Activated T-helper 2 cell treated with anti-CD3 and anti-CD28 coated beads, Interferon-gamma antibody, Interleukin-2, Interleukin-4, amounts not matched to agents 10 μg/mL and 5 μg/mL and 100 μg/mL, durations not matched to agents 14 hours and 24 hours and 36 hours (primary cell): ENCODE measurements at regions not wholly inside any gene's neighbourhood (a gene's known extent, or its start where the extent isn't known, plus 50 kb on each side); places are given as distances from the start of the nearest gene placed in this dataset.
"Not testable (repeated sequence)": the region's sequence is repeated elsewhere in the genome, so short reads cannot be mapped to it uniquely, and the experiment has no call there.

Source experiments
- DNase-seq: peaks from one replicate; pipeline ENCODE4 v3.0.0; 2021; ENCODE audit warnings: low spot score
- H3K27ac Mint-ChIP-seq: one replicate; pipeline ENCODE4 v1.8.0; 2021; ENCODE audit warnings: mixed read lengths
- H3K27me3 Mint-ChIP-seq: one replicate; pipeline ENCODE4 v1.8.0; 2021; ENCODE audit warnings: low read depth, mixed read lengths
- H3K36me3 Mint-ChIP-seq: one replicate; pipeline ENCODE4 v1.8.0; 2021; ENCODE audit warnings: low read depth, mixed read lengths
- H3K4me1 Mint-ChIP-seq: one replicate; pipeline ENCODE4 v1.8.0; 2021; ENCODE audit warnings: low read depth, mixed read lengths
- H3K4me3 Mint-ChIP-seq: one replicate; pipeline ENCODE4 v1.8.0; 2021; ENCODE audit warnings: low read depth, mild to moderate bottlenecking, moderate library complexity, mixed read lengths
- H3K9me3 Mint-ChIP-seq: one replicate; pipeline ENCODE4 v1.8.0; 2021; ENCODE audit warnings: mixed read lengths
- intact Hi-C: fragments of 100-400 bp; cut with micrococcal nuclease; formaldehyde crosslinking; loops from one replicate; pipeline ENCODE4 v1.15.1; 2023

- H3K4me3 Mint-ChIP-seq: not testable (repeated sequence)
These were observed 726.6 kb downstream of the TDRD15 start for GRCh38 chr2:21850367-21850766.

GRCh38 chr2:21854938-21855337, 731.2 kb downstream of the TDRD15 start:
- H3K4me1 Mint-ChIP-seq: no peaks in the 10 kb centered on the region
- no peak overlapping the region for H3K4me3 Mint-ChIP-seq
- DNase-seq: no peak
- intact Hi-C loops: no loop called here
- no peaks in the 10 kb centered on the region for H3K27me3 Mint-ChIP-seq
- peaks cover 22% of the 10 kb centered on the region for H3K9me3 Mint-ChIP-seq
- H3K27ac Mint-ChIP-seq: no peak overlapping the region
- H3K36me3 Mint-ChIP-seq: no peaks in the 10 kb centered on the region

More at GRCh38 chr2:21850367-21850766, 726.6 kb downstream of the TDRD15 start:
- H3K36me3 Mint-ChIP-seq, H3K27ac Mint-ChIP-seq, H3K27me3 Mint-ChIP-seq, H3K4me1 Mint-ChIP-seq, DNase-seq, intact Hi-C loops: not testable (repeated sequence)
- peaks cover 12% of the 10 kb centered on the region for H3K9me3 Mint-ChIP-seq

- Mint-ChIP-seq H3K4me3 (no peak overlapping the region), H3K27me3 (no peaks in the 10 kb centered on the region), H3K4me1 (no peaks in the 10 kb centered on the region), H3K9me3 (peaks cover 34% of the 10 kb centered on the region), H3K36me3 (no peaks in the 10 kb centered on the region), H3K27ac (no peak overlapping the region)
- no peak for DNase-seq
- intact Hi-C loops: no loop called here
These were observed 732.9 kb downstream of the TDRD15 start for GRCh38 chr2:21856708-21857107.

- intact Hi-C loops: no loop called here
- peaks cover 46% of the 10 kb centered on the region for H3K9me3 Mint-ChIP-seq
- no peak overlapping the region for H3K27ac Mint-ChIP-seq
- no peak for DNase-seq
- no peaks in the 10 kb centered on the region for H3K4me1 Mint-ChIP-seq
- H3K36me3 Mint-ChIP-seq: no peaks in the 10 kb centered on the region
- no peak overlapping the region for H3K4me3 Mint-ChIP-seq
- no peaks in the 10 kb centered on the region for H3K27me3 Mint-ChIP-seq
These were observed 737.1 kb downstream of the TDRD15 start for GRCh38 chr2:21860907-21861306.

GRCh38 chr2:21866316-21866715, 742.5 kb downstream of the TDRD15 start:
- H3K4me3 Mint-ChIP-seq: no peak overlapping the region
- H3K9me3 Mint-ChIP-seq: peaks cover 14% of the 10 kb centered on the region
- H3K27me3 Mint-ChIP-seq: no peaks in the 10 kb centered on the region
- no peak for DNase-seq
- no peaks in the 10 kb centered on the region for H3K4me1 Mint-ChIP-seq
- intact Hi-C loops: no loop called here
- no peaks in the 10 kb centered on the region for H3K36me3 Mint-ChIP-seq
- H3K27ac Mint-ChIP-seq: no peak overlapping the region

- intact Hi-C loops: no loop called here
- DNase-seq: no peak
- Mint-ChIP-seq H3K4me1 (no peaks in the 10 kb centered on the region), H3K27me3 (no peaks in the 10 kb centered on the region), H3K4me3 (no peak overlapping the region), H3K9me3 (peaks cover 39% of the 10 kb centered on the region), H3K27ac (no peak overlapping the region), H3K36me3 (no peaks in the 10 kb centered on the region)
These were observed 764.1 kb downstream of the TDRD15 start for GRCh38 chr2:21887881-21888280.

GRCh38 chr2:21890041-21890440, 766.3 kb downstream of the TDRD15 start:
- Mint-ChIP-seq H3K27ac (no peak overlapping the region), H3K4me1 (no peaks in the 10 kb centered on the region), H3K9me3 (peaks cover 35% of the 10 kb centered on the region), H3K4me3 (no peak overlapping the region), H3K36me3 (no peaks in the 10 kb centered on the region), H3K27me3 (no peaks in the 10 kb centered on the region)
- no peak for DNase-seq
- intact Hi-C loops: no loop called here

- Mint-ChIP-seq H3K4me1 (no peaks in the 10 kb centered on the region), H3K4me3 (no peak overlapping the region), H3K36me3 (no peaks in the 10 kb centered on the region), H3K27ac (no peak overlapping the region), H3K27me3 (no peaks in the 10 kb centered on the region), H3K9me3 (peaks cover 33% of the 10 kb centered on the region)
- DNase-seq: no peak
- intact Hi-C loops: no loop called here
These were observed 766.9 kb downstream of the TDRD15 start for GRCh38 chr2:21890716-21891115.

GRCh38 chr2:21891191-21891590, 767.4 kb downstream of the TDRD15 start:
- H3K4me3 Mint-ChIP-seq: no peak overlapping the region
- no peaks in the 10 kb centered on the region for H3K36me3 Mint-ChIP-seq
- H3K4me1 Mint-ChIP-seq: no peaks in the 10 kb centered on the region
- no peaks in the 10 kb centered on the region for H3K27me3 Mint-ChIP-seq
- H3K9me3 Mint-ChIP-seq: peaks cover 30% of the 10 kb centered on the region
- H3K27ac Mint-ChIP-seq: no peak overlapping the region
- no peak for DNase-seq
- intact Hi-C loops: no loop called here

GRCh38 chr2:21892140-21892539, 768.4 kb downstream of the TDRD15 start:
- H3K4me3 Mint-ChIP-seq: no peak overlapping the region
- H3K27me3 Mint-ChIP-seq: no peaks in the 10 kb centered on the region
- H3K9me3 Mint-ChIP-seq: peaks cover 20% of the 10 kb centered on the region
- DNase-seq: no peak
- H3K36me3 Mint-ChIP-seq: no peaks in the 10 kb centered on the region
- H3K4me1 Mint-ChIP-seq: no peaks in the 10 kb centered on the region
- H3K27ac Mint-ChIP-seq: no peak overlapping the region
- intact Hi-C loops: no loop called here

GRCh38 chr2:21895200-21895599, 771.4 kb downstream of the TDRD15 start:
- H3K27me3 Mint-ChIP-seq: no peaks in the 10 kb centered on the region
- no peaks in the 10 kb centered on the region for H3K36me3 Mint-ChIP-seq
- no peak for DNase-seq
- no peak overlapping the region for H3K4me3 Mint-ChIP-seq
- intact Hi-C loops: no loop called here
- H3K9me3 Mint-ChIP-seq: peaks cover 14% of the 10 kb centered on the region
- H3K27ac Mint-ChIP-seq: no peak overlapping the region
- no peaks in the 10 kb centered on the region for H3K4me1 Mint-ChIP-seq

GRCh38 chr2:21908712-21909380, 785.1 kb downstream of the TDRD15 start:
- H3K36me3 Mint-ChIP-seq, H3K4me3 Mint-ChIP-seq, H3K27ac Mint-ChIP-seq, H3K27me3 Mint-ChIP-seq, H3K4me1 Mint-ChIP-seq, intact Hi-C loops, DNase-seq: not testable (repeated sequence)
- peaks cover 10% of the 10 kb centered on the region for H3K9me3 Mint-ChIP-seq

- H3K36me3 Mint-ChIP-seq: no peaks in the 10 kb centered on the region
- no peaks in the 10 kb centered on the region for H3K27me3 Mint-ChIP-seq
- H3K27ac Mint-ChIP-seq: no peak overlapping the region
- DNase-seq: no peak
- H3K4me3 Mint-ChIP-seq: no peak overlapping the region
- peaks cover 10% of the 10 kb centered on the region for H3K9me3 Mint-ChIP-seq
- H3K4me1 Mint-ChIP-seq: no peaks in the 10 kb centered on the region
- intact Hi-C loops: no loop called here
These were observed 787.2 kb downstream of the TDRD15 start for GRCh38 chr2:21910832-21911507.
